ENCODE measurements at regions not wholly inside any gene's neighbourhood (a gene's known extent, or its start where the extent isn't known, plus 50 kb on each side); places are given as distances from the start of the nearest gene placed in this dataset.

DNA sequence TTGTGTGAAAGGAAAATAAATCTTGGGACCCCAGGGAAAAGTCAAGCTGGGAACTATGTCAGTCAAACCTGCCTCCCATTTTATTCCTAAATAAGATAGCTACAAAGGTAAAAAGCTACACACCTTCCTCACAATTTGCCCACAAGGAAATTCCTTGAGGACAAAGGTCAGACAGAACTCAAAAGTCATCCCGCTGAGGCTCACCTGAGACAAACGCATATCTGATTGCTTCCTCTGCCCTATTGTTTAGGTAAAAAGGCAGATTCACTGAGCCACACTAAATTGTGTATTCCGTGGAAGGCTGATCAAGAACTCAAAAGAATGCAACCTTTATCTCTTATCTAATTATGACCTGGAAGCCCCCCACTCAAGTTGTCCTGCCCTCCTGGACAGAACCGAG is 58.7 kb upstream of the MAML3 start:
- Mint-ChIP-seq H3K27ac (no peak overlapping the region), H3K4me3 (no peak overlapping the region), H3K9me3 (ENCODE audit: insufficient read depth) (no peaks in the 10 kb centered on the region), H3K4me1 (no peaks in the 10 kb centered on the region), H3K27me3 (peaks cover 10% of the 10 kb centered on the region)
- ChIA-PET CTCF (no interaction called here), POLR2A (no interaction called here)
- Histone ChIP-seq H3K4me3 (ENCODE audit: control extremely low read depth in 1 of 5, extremely low read depth in 1 of 5, insufficient read depth in 1 of 5, low read depth in 2 of 5, low read length in 4 of 5) (no peak overlapping the region), H3K27ac (ENCODE audit: low read length in 2 of 2) (no peak overlapping the region), H3K4me1 (ENCODE audit: control insufficient read depth in 2 of 2, insufficient read depth in 2 of 2, low read length in 2 of 2) (no peaks in the 10 kb centered on the region), H3K36me3 (replicated peaks in 1 of 2; ENCODE audit: control extremely low read depth in 1 of 2, control insufficient read depth in 1 of 2, extremely low read depth in 1 of 2, insufficient read depth in 2 of 2, low read length in 1 of 2) (no peaks in the 10 kb centered on the region), H3K9me3 (ENCODE audit: control extremely low read depth in 1 of 3, control insufficient read depth in 2 of 3, insufficient read depth in 1 of 3, low read length in 2 of 3) (peaks cover 0 to 4% (median 0%) of the 10 kb centered on the region in 3 donors), H3K4me2 (replicated peaks; ENCODE audit: low read depth, low read length, poor library complexity, severe bottlenecking) (no peak overlapping the region), H4K20me1 (ENCODE audit: control insufficient read depth, insufficient read depth, low read length, poor library complexity, severe bottlenecking) (no peaks in the 10 kb centered on the region), H3K9ac (ENCODE audit: low read length) (no peak overlapping the region), H3K79me2 (ENCODE audit: control insufficient read depth, insufficient read depth, low read length) (no peaks in the 10 kb centered on the region), H2AFZ (ENCODE audit: insufficient read depth, low read depth, low read length, poor library complexity, severe bottlenecking) (no peak overlapping the region), H3K27me3 (replicated peaks in 1 of 4; ENCODE audit: control extremely low read depth in 1 of 4, control insufficient read depth in 3 of 4, insufficient read depth in 4 of 4, low read length in 3 of 4) (no peaks in the 10 kb centered on the region)
- WGBS (ENCODE audit: insufficient coverage) = 100% methylated on average over 3 of the region's 4 CpGs
- intact Hi-C loops (cut with micrococcal nuclease) = no loop called here
- DNase-seq = no peak
- TF ChIP-seq EZH2 (IDR thresholded peaks at IDR 0.05; ENCODE audit: borderline replicate concordance, insufficient read depth, low read depth, low read length, poor library complexity, severe bottlenecking) = no peak
- TF ChIP-seq, protein P1, sequence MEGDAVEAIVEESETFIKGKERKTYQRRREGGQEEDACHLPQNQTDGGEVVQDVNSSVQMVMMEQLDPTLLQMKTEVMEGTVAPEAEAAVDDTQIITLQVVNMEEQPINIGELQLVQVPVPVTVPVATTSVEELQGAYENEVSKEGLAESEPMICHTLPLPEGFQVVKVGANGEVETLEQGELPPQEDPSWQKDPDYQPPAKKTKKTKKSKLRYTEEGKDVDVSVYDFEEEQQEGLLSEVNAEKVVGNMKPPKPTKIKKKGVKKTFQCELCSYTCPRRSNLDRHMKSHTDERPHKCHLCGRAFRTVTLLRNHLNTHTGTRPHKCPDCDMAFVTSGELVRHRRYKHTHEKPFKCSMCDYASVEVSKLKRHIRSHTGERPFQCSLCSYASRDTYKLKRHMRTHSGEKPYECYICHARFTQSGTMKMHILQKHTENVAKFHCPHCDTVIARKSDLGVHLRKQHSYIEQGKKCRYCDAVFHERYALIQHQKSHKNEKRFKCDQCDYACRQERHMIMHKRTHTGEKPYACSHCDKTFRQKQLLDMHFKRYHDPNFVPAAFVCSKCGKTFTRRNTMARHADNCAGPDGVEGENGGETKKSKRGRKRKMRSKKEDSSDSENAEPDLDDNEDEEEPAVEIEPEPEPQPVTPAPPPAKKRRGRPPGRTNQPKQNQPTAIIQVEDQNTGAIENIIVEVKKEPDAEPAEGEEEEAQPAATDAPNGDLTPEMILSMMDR (IDR thresholded peaks at IDR 0.05) = no peak
- ATAC-seq (ENCODE audit: low read depth) = no peak

DNA sequence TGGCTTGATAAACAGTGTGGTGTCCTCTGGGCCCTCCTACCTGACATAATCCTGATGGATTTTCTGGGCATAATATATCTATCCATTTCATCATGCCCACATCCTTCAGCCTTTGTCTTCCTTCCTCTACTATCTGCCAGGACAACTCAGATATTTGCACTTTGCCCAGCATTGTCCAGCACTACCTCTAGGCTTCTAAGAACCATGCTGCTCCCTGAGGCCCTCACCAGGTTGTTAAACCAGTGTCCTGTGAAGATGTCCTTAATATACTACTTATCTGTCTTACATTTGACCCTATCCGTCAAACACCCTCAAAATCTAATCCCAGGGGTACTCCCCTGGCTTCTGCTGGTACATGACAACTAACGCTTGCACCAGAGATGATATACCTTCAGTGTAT is 58.2 kb upstream of the MAML3 start:
- 75% methylated on average over 1 of the region's 2 CpGs for WGBS (ENCODE audit: insufficient coverage)
- no peaks in the 10 kb centered on the region for H3K4me1 ChIP-seq (ENCODE audit: control insufficient read depth in 2 of 2, insufficient read depth in 2 of 2, low read length in 2 of 2)
- no peak overlapping the region for H2AFZ ChIP-seq (ENCODE audit: insufficient read depth, low read depth, low read length, poor library complexity, severe bottlenecking)
- POLR2A ChIA-PET = no interaction called here
- H3K27ac ChIP-seq (ENCODE audit: low read length in 2 of 2) = no peak overlapping the region
- no peak overlapping the region for H3K27ac Mint-ChIP-seq
- H3K36me3 ChIP-seq (replicated peaks in 1 of 2; ENCODE audit: control extremely low read depth in 1 of 2, control insufficient read depth in 1 of 2, extremely low read depth in 1 of 2, insufficient read depth in 2 of 2, low read length in 1 of 2) = no peaks in the 10 kb centered on the region
- H3K4me1 Mint-ChIP-seq = no peaks in the 10 kb centered on the region
- ATAC-seq (ENCODE audit: low read depth) (no peak), DNase-seq (no peak)
- CTCF ChIA-PET = no interaction called here
- H3K9me3 ChIP-seq (ENCODE audit: control extremely low read depth in 1 of 3, control insufficient read depth in 2 of 3, insufficient read depth in 1 of 3, low read length in 2 of 3) = peaks cover 0 to 4% (median 0%) of the 10 kb centered on the region in 3 donors
- H3K9me3 Mint-ChIP-seq (ENCODE audit: insufficient read depth) = no peaks in the 10 kb centered on the region
- no peak overlapping the region for H3K4me3 ChIP-seq (ENCODE audit: control extremely low read depth in 1 of 5, extremely low read depth in 1 of 5, insufficient read depth in 1 of 5, low read depth in 2 of 5, low read length in 4 of 5)
- TF ChIP-seq EZH2 (IDR thresholded peaks at IDR 0.05; ENCODE audit: borderline replicate concordance, insufficient read depth, low read depth, low read length, poor library complexity, severe bottlenecking) = no peak
- TF ChIP-seq, protein P1 (IDR thresholded peaks at IDR 0.05) = no peak
- H3K4me2 ChIP-seq (replicated peaks; ENCODE audit: low read depth, low read length, poor library complexity, severe bottlenecking) = no peak overlapping the region
- no peaks in the 10 kb centered on the region for H3K27me3 ChIP-seq (replicated peaks in 1 of 4; ENCODE audit: control extremely low read depth in 1 of 4, control insufficient read depth in 3 of 4, insufficient read depth in 4 of 4, low read length in 3 of 4)
- H4K20me1 ChIP-seq (ENCODE audit: control insufficient read depth, insufficient read depth, low read length, poor library complexity, severe bottlenecking) = no peaks in the 10 kb centered on the region
- intact Hi-C loops (cut with micrococcal nuclease) = no loop called here
- H3K79me2 ChIP-seq (ENCODE audit: control insufficient read depth, insufficient read depth, low read length) = no peaks in the 10 kb centered on the region
- no peak overlapping the region for H3K4me3 Mint-ChIP-seq
- H3K9ac ChIP-seq (ENCODE audit: low read length) = no peak overlapping the region
- peaks cover 10% of the 10 kb centered on the region for H3K27me3 Mint-ChIP-seq

All from B cell (primary cell).